IMR-90 (cell line): ENCODE measurements at regions not wholly inside any gene's neighbourhood (a gene's known extent, or its start where the extent isn't known, plus 50 kb on each side); places are given as distances from the start of the nearest gene placed in this dataset.

ENCODE experiments used
- BHLHE40 ChIP-seq: fragments of 150-350 bp; IDR thresholded peaks from 2 replicates; pipeline ENCODE4 v1.6.1; 2016; ENCODE audit warnings: mild to moderate bottlenecking, low read depth, low read length
- FOS ChIP-seq: fragments of 150-350 bp; IDR thresholded peaks from 2 replicates; pipeline ENCODE4 v1.6.1; 2016; ENCODE audit warnings: low read depth, low read length
- MAFK ChIP-seq: IDR thresholded peaks from 2 replicates; pipeline ENCODE4 v1.6.1; 2012; ENCODE audit warnings: low read depth, low read length, improper control_type of control experiment
- MAZ ChIP-seq: IDR thresholded peaks from 2 replicates; pipeline ENCODE4 v1.6.1; 2012; ENCODE audit warnings: low read depth, mild to moderate bottlenecking, low read length, improper control_type of control experiment, moderate library complexity, borderline replicate concordance
- MXI1 ChIP-seq: IDR thresholded peaks from 2 replicates; pipeline ENCODE4 v1.6.1; 2012; ENCODE audit warnings: low read depth, mild to moderate bottlenecking, low read length, moderate library complexity, borderline replicate concordance
- POLR2A ChIP-seq: IDR thresholded peaks from 2 replicates; pipeline ENCODE4 v1.6.1; 2012; ENCODE audit warnings: mild to moderate bottlenecking, low read depth, low read length
- RAD21 ChIP-seq: IDR thresholded peaks from 2 replicates; pipeline ENCODE4 v1.6.1; 2012; ENCODE audit warnings: low read length, improper control_type of control experiment
- RCOR1 ChIP-seq: IDR thresholded peaks from 2 replicates; pipeline ENCODE4 v1.6.1; 2012; ENCODE audit warnings: mild to moderate bottlenecking, low read length, improper control_type of control experiment; ENCODE audit not compliant: insufficient replicate concordance
- RFX5 ChIP-seq: IDR thresholded peaks from 2 replicates; pipeline ENCODE4 v1.8.0; 2012; ENCODE audit warnings: low read depth, mild to moderate bottlenecking, low read length, moderate library complexity
- SMC3 ChIP-seq: fragments of 150-350 bp; IDR thresholded peaks from 2 replicates; pipeline ENCODE4 v1.6.1; 2016; ENCODE audit warnings: low read depth, mild to moderate bottlenecking, antibody characterized with exemption, low read length, moderate library complexity
- TF ChIP-seq, protein P1 (sequence below): conservative IDR thresholded peaks from 2 replicates; pipeline ENCODE4 v1.5.1; 2012; ENCODE audit warnings: mild to moderate bottlenecking, low read depth, low read length, improper control_type of control experiment
- TF ChIP-seq, protein P2 (sequence below): fragments of 150-350 bp; IDR thresholded peaks from 2 replicates; pipeline ENCODE4 v1.6.1; 2016; ENCODE audit warnings: low read depth, mild to moderate bottlenecking, low read length, moderate library complexity, borderline replicate concordance
- TF ChIP-seq, protein P3 (sequence below): fragments of 150-350 bp; IDR thresholded peaks from 2 replicates; pipeline ENCODE4 v1.6.1; 2017; ENCODE audit warnings: mild to moderate bottlenecking, antibody characterized with exemption, low read length, low read depth

DNA sequence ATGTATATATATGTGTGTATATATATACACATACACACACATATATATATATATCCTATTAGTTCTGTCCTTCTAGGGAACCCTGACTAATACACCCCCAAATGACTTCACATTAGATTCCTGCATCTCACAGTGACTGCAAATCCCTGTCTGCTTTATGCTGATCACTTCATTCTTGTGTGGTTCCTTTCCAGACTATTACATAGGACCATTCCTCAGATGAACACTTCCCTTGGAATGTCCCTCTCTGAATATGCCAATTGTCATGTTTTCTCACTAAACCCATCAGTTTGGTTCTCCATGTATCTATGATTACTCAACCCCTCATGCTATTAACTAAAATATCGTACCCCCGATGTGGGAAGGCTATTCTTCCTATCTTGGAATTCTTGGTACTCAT is 605.2 kb upstream of the NR3C2 start:
- TF ChIP-seq MAZ (no peak), POLR2A (no peak), BHLHE40 (no peak), MXI1 (no peak), RFX5 (no peak), SMC3 (no peak), RAD21 (no peak), MAFK (peak; percentile 53; the same call in 1 of the 2 replicates), FOS (no peak), RCOR1 (no peak)
- TF ChIP-seq, protein P1, sequence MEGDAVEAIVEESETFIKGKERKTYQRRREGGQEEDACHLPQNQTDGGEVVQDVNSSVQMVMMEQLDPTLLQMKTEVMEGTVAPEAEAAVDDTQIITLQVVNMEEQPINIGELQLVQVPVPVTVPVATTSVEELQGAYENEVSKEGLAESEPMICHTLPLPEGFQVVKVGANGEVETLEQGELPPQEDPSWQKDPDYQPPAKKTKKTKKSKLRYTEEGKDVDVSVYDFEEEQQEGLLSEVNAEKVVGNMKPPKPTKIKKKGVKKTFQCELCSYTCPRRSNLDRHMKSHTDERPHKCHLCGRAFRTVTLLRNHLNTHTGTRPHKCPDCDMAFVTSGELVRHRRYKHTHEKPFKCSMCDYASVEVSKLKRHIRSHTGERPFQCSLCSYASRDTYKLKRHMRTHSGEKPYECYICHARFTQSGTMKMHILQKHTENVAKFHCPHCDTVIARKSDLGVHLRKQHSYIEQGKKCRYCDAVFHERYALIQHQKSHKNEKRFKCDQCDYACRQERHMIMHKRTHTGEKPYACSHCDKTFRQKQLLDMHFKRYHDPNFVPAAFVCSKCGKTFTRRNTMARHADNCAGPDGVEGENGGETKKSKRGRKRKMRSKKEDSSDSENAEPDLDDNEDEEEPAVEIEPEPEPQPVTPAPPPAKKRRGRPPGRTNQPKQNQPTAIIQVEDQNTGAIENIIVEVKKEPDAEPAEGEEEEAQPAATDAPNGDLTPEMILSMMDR = no peak
- TF ChIP-seq, protein P2, sequence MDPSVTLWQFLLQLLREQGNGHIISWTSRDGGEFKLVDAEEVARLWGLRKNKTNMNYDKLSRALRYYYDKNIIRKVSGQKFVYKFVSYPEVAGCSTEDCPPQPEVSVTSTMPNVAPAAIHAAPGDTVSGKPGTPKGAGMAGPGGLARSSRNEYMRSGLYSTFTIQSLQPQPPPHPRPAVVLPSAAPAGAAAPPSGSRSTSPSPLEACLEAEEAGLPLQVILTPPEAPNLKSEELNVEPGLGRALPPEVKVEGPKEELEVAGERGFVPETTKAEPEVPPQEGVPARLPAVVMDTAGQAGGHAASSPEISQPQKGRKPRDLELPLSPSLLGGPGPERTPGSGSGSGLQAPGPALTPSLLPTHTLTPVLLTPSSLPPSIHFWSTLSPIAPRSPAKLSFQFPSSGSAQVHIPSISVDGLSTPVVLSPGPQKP = no peak
- TF ChIP-seq, protein P3, sequence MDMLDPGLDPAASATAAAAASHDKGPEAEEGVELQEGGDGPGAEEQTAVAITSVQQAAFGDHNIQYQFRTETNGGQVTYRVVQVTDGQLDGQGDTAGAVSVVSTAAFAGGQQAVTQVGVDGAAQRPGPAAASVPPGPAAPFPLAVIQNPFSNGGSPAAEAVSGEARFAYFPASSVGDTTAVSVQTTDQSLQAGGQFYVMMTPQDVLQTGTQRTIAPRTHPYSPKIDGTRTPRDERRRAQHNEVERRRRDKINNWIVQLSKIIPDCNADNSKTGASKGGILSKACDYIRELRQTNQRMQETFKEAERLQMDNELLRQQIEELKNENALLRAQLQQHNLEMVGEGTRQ = no peak
